Islet of Langerhans (tissue), 1 donor: ENCODE measurements at regions not wholly inside any gene's neighbourhood (a gene's known extent, or its start where the extent isn't known, plus 50 kb on each side); places are given as distances from the start of the nearest gene placed in this dataset.

Experiments used
- FAIRE-seq: peaks from one replicate; lab custom pipeline; 2011; peaks lifted over from hg19 to GRCh38; lab: Jason Lieb, UNC

DNA sequence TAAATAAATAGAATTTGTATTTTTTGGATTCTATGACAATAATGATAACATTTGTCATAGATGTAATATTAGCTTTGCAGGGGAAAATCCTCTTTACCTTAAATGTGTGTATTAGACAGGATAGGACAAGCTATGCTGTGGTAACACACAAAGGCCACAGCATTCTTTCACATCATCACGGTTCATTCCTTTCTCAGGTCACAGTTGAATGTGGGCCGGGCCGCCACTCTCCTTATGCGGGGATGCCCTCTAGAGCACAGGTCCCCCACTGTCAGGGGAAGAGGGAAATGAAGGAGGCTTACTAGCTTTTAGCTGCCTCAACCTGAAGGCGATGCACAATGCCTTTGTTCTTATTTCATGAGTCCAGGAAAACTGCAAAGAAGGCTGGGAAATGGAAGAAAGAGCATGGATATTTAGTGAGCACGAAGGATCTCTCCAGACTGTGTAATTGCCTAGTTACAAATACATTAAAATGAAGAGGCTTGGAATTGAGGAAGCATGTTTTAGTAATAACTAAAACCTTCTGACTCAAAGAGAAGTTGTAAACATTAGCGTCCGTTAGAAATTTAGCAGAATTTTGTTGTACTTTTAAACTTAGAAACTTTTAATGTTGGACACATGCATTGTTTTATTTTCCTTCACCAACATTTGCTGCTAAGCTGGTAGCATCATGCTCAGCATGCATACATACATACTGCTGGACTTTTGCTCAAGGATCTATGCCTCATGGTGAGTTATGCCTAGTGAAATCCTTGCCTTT, 248.9 kb upstream of the FOXQ1 start:
- FAIRE-seq: no peak

DNA sequence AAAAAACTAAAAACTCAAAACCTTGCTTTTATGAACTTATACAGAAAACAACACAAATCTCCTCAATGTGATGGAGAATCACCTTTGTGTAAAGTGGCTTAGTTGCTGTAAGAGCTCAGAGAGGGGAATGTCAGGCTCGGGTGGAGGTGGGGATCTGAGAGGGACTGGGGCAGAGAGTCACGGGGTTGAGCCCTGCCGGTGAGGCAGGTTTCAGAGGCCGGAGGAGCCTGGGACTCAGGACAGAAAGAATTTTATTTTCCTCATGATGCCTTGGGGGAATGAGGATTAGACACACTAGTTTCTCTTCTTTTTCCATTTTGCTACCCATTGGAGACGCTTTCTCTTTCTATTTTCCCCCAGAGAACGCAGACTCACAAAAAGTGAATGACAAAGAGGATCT, 252.3 kb upstream of the FOXQ1 start:
- FAIRE-seq: no peak

DNA sequence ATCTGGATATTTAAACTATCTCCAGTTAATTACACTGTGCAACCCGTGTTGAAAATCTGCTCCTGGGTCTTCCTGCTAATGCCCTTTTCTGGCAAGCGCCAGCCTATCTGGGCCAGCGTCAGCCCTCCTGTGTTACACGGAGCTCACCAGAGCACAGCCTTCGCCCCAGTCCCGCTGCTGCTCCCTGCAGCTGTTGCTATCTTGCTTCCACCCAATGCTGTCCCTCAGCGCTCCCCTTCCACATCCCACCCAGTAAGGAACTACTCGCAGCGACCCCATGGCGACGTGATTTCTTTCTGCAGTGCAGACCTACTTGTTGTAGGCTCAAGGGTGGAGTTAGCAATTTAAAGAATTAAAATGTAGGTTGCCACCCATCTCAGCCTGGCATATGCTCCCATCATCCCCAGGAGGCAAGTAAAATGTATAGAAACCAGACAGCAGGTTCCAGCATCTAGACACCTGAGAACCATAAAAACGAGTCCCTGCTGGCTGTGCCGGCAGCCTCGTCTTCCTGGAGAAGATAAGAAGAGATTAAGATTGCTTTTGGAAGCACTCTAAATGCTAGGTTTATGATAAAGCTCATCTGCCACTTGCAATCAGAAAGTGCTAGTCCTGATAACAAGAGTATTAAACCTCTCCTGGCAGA, 254.3 kb upstream of the FOXQ1 start:
- FAIRE-seq: no peak

DNA sequence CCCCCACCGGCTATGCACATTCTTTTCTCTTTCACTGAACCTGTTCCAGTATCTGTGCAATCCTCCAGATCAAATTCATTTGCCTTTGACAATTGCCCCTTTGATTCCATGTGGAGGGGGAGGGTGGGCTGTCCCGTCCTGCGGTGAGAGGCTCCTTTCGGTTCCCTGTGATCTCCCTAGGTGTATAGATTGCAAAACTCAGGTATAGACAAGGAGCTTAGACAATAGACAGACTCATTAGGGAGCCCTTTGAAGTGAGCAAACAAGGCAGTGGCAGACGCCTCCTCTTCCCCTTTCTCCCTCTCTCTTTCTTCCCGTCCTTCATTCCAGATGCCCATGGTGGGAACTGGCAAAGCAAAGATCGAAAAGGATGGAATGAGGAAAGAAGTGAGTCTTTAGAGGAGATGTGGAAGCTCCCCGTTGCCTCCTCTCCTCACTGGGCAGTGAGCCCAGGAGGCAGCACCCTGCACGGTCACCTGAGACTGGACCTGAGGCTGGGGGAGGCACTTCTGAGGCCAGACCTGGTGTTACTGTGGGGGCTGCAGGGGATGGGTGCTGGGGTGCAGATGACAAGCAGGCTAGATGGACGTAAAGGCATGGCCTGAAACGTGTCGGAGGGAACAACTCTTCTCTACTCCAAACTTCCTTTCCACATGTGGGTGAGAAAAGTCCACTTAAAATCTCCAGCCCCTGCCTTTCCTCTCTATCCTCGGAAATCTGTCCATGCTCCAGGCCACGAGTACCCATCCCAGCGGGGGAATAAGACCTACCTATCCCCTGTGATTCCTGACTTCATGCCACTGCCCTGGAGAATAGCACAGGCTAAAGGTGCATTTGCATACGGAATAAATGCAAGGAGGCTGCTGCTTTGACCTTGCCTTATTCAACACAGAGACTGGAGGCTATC, 256.6 kb upstream of the FOXQ1 start:
- FAIRE-seq: no peak

DNA sequence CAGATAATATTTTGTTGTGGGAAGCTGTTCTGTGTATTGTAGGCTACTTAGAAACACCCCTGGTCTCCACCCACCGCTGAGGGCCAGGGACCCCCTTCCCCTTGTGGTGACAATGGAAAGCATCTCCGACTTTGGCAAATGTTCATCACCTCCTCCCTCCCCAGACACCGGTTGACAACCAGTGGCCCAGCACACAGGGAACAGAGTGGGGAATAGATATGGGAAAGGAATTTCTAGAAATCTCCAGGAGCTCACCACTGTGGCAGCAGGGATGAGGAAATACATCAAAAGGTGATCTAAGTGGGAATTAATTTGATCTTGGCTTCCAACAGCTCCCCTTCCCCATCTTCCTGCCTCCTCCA, 257.3 kb upstream of the FOXQ1 start:
- no peak for FAIRE-seq

DNA sequence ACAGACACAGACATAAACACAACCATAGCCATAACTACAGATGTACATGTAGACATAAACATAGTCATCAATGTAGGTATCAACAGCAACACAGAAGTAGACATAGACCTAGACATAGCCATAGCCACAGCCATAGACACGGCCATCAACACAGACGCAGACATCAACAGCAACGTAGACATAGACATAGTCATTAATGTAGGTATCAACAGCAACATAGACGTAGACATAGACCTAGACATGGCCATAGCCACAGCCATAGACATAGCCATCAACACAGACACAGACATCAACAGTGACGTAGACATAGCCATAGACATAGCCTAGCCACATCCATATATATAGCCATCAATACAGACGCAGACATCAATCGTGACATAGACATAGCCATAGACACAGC, 258.3 kb upstream of the FOXQ1 start:
- no peak for FAIRE-seq

DNA sequence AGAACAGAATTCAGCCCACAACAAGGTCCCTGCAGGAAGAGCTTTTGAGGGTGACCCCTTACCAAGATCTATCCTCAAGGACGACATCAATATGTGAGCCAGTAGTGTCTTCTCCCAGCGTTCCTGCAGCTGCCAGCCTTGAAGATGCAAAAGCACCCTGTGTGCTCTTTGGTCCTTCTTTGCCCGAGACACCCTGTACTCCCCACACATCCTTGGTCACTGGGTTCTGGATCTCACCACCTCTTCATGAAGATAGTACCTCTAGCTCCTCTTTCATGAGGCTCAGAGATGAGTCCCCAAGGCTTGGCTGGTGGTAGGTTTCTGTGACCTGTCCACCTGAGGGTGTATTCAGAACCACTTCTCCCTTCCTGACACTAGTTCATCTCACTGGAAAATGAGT, 259.6 kb upstream of the FOXQ1 start:
- no peak for FAIRE-seq

DNA sequence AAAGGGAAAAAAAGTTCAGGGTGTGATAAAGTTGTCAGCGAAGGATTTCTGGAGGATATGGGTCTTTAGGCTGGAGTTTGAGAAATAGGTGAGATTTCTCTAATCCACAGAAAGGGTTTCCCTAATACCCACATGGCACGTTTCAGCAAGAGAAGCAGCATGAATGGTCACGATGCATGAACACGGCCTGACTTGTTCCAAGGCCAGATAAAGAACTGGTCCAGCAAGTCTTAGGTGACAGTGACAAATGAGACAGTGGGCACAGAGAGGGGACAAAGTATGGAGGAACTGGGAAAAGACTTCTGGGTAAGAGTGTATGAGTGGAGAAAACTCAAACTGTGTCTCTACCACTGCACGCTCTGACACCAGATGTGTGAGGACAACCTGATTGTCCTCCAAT, 262.0 kb upstream of the FOXQ1 start:
- FAIRE-seq: no peak

DNA sequence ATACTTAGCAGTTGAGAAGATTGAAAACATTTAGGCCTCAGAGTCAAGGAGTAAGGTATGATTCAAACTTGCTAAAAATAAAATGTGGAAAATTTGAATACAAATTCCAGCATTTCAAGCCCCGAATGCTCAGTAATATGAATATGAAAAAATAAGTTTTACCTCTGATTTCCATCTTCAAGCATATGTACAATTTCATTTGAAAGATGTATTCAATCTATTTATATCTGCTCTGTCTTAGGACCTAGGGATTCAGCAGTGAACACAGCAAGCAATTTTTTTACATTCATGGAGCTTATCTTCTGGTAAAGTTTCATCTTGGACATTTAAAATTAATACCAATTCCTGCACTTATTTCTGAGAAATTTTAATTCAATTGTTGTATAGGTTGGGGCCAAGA, 262.7 kb upstream of the FOXQ1 start:
- FAIRE-seq: no peak

DNA sequence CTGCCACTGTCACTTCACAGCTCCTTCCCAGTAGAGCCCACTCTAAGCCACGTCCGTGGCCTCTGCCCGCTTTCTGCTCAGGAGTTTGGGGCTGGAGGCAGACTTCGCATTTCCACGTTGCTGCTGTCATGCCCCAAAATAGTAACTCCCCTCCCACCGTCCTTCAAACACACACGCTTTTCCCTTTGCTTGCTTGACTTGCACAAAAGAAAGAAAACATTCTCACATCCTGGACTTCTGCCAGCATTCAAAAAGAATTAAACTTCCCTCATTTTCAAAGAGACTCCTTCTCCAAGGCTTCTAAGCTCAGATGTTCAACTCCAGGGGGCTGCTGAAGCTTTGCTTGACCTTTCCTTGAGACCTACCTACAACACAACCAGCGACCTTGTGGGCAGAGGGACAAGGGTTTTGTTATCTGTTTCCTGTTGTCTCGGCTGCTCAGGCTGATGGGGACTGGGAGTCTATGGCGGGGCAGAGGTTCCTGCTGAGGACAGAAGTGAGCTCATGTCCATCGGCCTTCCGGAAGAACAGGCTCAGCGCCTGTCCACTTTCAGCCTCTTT, 263.8 kb upstream of the FOXQ1 start:
- no peak for FAIRE-seq

DNA sequence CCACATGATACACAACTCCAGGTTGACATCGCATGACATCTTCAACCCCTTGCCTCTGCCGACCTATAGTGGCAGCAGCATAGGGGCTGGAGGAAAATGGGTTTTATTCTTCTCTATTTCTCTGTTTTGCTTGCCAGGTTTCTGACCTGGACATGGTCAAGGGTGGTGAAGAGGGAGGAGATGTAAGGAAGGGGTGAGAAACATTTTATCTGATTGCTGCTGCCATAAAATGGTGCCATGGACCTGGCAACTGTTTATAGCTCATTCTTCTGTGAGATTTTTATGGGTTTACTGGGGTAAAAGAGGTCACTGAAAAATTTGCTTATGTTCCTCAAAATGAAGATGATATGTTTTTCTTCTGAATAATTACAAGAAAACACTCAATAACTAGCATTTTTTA, 266.7 kb upstream of the FOXQ1 start:
- no peak for FAIRE-seq

DNA sequence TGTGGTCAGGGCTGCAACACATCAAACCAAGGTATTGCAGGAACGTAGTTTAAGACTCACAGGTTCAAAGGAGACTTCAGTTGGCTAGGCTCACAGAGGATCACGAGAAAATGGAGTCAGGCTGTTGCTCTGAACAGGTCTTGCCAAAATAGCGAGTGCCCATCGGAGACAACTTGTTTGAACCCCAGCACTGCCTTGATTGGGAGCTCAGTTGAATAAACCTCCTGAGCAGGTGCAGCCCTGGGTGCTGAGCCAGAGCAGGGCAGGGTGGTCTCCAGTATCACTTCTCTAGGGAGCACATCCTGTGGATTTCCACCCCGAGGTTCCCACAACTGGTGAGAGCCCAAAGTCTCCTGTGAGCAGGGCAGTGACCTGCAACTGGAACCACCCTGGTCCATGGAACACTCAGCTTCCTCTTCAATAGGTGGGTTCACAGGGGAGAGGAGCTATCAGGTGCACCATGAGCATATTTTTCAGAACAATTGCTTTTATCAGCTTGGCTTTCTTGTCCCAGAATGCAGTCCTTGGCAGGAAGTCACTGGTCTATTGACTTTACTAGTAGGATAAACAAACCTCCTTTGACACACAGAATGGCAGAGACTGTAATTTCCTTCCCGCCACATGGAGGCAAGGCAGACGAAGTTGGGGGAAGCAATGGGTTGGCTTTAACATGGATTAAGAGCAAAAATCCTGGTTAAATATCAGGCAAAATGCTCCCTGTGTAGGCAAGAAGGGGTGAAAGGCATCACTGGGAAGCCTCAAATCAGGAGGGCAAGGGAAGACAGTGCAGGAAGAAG, 267.7 kb upstream of the FOXQ1 start:
- no peak for FAIRE-seq

DNA sequence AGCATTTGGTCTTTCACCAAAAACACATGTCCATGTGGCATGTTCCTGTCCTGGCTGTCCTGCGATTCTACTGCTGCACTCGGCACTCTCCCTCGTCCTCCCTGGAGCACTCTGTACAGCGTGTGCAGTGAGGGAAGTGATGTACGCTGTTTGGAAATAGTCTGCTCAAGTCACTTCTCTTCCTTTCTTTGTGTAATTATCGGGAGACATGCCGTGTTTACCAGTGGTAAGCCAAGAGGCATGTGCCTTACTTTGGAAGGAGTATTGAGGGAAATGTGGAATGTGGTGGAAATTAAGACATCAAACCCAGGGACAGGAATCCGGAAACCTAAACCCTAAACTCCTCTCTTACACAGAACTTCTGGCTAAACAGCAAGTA, 268.5 kb upstream of the FOXQ1 start:
- FAIRE-seq: no peak

DNA sequence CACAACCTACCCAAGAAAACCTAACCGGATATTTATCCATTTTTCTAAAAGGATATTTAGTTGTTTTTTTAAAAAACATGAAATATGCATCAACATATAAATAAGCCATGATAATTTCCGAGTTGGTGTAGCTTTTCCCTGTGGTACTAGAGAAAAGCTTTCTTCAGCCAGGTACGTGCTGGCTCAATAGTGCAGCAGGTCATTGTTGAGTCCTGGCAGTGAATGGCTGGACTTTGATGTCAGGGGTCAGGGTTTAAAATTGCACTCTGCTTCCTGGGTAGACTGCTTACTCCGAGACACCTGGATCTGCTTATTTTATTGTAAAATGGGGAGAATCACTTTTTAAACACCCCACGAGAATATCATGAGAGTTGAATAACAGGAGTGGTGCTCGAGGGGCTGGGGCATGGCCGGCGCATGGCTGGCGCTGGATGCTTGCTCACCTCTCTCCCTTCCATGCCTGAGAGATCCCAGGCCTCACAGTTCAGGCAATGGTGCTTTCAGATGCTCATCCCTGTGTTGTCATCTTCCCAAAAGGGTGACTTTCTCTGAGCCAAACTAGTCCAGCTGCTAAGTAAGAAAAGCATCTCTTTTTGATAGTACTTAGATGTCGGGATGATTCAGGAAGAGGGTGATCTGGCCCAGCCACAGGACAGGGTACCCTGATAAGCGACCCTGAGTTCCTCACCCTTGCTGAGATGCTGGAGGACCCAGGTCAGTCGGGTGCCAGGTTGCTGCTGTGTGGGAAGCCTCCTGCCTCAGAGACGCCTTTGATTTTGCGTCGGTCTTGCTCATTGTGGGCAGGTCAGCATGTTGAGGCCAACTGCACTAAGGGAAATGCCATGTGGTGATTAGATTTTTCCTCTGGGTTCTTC, 269.1 kb upstream of the FOXQ1 start:
- no peak for FAIRE-seq

DNA sequence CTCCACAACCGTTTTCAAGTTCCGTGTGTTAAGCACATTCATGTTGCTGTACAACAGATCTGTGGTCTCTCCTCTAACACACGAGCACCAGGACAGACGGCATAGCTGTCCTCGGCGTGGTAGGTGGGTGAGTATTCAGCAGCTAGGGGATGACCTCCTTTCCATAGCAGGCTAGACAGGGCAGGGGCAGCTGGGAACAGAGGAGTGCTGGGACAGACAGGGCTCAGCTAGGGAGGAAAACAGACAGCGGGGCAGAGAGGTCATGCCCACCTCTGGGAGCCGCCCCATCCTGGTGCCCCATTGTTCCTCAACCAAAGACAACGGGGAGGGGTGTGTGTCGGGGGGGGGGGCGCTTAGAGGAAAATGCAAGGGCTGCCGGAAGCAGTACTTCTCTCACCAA, 271.5 kb upstream of the FOXQ1 start:
- no peak for FAIRE-seq

DNA sequence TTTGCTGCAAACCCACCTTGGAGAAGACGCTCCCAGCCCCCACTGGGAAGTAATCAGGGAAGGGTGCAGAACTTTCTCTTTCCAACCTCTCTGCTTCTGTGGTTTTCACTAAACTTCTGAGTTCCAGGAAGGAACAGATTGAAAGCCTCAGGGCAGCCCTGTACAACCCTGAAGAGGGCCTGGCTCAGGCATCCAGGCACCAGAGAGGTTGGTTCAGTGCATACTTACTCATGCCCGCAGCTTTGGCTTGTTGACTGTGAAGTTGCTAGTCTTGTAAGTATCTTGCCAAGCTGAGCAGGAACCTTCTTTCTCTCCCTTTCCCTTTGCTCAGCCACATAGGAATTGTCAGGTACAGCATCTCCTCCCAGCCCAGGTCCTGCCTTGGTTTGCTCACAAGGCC, 272.2 kb upstream of the FOXQ1 start:
- FAIRE-seq: no peak

DNA sequence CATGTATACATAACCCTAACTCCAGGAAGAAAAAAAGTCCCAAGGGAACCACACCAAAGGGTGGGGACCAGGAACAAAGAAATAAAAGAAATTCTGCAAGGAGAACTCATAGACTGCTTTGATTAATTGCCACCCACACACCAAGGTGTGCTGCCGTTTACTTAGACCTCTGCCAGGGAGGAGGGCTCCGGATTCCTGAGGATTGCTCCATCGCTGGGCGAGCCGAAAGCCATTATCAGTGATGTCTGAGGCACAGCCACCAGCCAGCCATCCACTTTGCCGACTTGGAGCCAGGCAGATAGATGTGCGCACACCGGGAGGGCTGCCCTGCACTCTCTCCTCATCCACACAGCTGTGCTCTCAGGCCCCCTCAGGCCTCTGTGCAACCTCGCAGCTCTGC, 272.7 kb upstream of the FOXQ1 start:
- FAIRE-seq: no peak

DNA sequence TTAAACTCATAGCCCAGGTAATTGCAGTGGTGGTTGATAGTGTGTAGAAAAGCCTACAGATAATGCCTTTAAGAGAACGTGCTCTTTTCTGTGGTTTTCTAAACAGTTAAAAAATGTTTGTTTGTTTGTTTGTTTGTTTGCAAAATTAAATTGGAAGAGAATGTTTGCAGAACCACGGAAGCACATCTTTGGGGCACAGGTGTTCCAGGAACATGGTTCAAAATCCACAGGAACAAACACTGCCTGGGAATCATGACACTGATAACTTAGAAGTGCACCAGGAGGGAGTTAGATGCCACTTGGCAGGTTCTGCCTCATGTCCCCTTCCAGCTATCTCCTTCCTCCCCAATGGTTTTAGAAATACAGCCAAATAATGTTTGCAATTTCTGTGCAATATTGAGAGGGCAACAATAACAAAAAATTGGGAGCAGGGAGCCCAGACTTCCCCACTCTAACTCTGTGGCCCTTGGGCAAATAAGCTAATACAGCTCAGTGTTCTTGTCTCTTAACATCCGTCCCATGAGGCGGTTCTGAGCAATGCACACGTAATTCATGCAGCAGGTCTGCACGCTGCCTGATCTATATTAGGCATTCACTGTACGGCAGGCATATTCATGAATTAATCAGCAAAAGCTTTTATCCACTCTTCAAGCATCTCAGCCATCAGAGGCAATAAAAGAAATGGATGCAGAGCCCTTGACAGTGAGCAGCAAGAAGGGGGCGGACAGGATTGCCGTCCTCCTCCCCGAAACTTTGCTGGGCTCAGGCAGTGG, 274.3 kb upstream of the FOXQ1 start:
- FAIRE-seq: no peak

DNA sequence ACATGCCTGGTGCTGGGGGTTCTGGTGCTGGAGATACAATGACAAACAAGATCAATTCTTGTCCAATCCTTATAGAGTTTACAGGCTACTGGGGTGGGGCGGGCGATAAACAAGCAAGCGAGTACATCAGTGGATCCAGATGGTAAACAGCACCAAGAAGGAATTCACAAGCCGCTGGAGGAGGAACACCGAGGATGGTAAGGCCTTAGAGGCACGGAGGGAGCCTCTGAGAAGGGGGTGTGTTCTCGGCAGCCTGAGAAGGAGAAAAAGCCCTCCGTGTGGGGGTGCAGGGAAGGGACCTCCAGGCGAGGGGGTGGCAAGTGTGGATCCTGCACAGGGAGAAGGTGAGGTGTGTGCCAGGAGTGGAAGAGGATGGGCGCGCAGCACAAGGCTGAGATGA, 276.5 kb upstream of the FOXQ1 start:
- no peak for FAIRE-seq

DNA sequence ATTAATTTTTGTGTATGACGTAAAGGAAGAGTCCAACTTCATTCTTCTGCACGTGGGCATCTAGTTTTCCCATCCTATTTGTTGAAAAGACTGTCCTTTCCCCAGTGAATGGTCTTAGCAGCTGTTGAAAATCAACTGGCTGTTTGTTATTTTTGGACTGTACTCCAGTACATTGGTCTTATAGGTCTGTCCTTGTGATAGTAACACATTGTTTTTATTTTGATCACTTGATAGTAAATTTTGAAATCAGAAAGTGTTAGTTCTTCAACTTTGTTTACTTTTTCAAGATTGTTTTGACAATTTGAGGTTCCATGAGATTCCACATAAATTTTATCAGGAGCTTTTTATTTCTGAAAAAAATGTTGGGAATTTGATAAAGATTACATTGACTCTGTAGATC, 280.2 kb upstream of the FOXQ1 start:
- no peak for FAIRE-seq
